ENCODE measurements at regions not wholly inside any gene's neighbourhood (a gene's known extent, or its start where the extent isn't known, plus 50 kb on each side); places are given as distances from the start of the nearest gene placed in this dataset.

DNA sequence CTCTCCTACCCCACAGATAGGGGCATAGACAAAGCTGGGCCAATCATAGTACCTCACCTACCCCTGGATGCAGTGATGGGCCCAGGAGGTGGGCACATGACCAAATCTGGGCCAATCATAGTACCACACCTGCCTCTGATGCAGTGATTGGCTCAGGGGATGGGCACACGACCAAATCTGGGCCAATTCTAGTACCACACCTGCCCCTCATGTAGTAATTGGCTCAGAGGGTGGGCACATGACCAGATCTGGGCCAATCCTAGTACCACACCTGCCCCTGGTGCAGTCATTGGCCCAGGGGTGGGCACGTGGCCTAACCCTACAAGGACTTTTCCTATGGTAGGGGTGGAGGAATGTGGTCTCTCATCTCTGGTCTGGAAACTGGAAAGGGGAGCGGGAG, 56.9 kb upstream of the MEF2A start:
- DNase-seq (ENCODE audit: low read depth in 2 of 2), result no peak

DNA sequence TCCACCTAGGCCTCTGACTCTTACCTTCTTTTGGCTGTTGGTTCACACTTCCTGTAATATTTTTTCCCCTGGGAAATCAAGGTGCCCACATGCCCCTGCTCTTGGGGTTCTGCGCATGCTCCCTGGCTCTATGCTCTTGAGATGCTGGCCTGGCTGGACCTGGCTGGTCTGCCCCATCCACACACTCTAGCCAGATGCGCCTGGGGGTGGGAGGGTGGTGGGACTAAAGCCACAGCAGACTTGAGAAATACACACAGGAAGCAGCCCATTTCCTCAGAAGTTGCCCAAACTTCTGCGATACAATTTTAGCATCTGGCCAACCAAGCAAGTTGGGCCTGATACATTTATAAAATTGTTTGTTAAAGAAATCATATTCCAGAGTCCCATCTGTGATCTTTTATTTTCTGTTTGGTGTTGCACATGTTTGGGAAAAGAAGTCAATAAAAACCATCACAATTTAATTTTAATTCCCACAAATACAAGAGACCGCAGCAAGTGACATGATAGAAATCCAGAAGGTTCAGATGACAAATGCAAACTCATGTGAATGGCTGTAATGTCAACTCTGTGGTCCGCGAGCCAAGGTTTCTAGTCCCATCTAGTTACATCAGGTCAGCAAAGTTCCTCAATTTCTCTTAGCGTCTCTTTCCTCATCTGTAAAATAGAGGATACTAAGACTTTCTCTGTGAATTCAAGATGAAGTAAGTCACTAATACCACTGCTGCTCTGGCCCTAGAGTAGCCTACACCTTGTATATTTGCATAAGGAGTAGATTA, 55.9 kb upstream of the MEF2A start:
- no peak for DNase-seq (ENCODE audit: low read depth in 2 of 2)

DNA sequence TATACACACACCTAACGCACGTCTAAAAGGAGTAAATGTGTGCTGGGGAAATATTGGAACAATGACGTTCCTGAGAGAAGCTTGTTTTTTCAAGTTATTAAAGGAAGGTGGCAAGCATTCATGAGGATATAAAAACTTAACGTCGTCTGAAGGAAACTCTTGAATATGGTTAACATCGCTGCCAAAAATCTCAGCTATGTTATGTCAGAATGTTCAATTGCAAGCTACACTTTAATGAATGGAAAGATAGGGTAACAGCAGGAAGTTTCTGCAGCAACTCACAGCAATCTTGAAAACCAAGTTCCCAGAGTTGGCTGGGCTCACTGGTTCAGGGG, 54.3 kb upstream of the MEF2A start:
- no peak for DNase-seq (ENCODE audit: low read depth in 2 of 2)

DNA sequence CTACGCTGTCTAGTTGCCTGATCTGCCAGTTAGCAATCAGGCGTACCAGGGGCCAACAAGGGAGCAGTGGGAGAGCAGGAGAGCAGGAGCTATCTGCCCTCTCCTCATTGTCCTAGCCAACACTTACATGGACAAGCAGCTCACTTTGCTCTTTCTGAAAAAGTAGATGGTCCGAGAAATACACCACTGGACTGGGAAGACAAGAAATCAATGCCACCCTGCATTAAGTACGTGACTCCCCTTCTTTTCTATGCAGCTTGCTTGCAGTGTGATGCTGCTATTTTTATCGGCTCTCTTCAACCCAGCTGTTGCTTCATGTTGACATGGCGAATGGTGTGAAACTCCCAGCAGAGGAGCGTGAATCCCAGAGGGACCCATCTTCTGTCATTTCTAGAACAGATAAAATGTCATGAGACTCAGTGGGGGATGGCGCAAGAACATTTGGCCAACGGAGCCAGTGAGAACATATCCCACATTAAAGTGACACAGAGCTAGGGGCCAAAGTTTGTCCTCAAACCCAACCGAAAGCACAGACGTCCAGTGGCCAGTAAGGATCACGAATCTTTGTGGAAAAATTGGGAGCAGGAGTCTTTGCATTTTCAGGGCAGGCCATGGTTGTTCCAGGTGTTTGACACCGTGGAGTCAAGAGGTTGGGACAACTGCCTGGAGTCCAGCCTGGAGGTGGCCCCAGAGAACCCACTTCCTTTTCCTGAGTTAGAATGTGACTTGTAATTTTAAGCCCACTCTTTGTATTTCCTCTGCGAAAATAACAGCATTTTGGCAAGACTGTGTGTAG, 53.7 kb upstream of the MEF2A start:
- no peak for DNase-seq (ENCODE audit: low read depth in 2 of 2)

DNA sequence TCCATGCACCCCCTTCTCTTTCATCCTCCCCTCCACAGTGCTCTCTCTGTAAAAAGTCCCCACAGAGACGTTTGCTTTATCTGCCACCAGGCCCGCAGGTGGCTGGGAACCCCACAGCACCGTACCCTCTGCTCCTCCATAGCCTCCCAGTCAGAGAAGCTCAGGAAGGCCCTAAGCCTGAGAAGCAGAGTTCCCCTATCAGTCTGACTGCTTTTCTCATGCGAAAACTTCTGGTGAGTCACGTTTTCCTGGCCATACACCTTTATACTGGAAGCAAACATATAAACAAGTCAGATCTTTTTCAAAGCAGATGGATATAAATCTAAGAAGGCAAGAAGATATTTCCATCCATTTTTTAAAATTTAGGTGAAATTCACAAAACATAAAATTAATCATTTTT, 51.5 kb upstream of the MEF2A start:
- DNase-seq (ENCODE audit: low read depth in 2 of 2), result no peak

Data from stimulated activated CD8-positive, alpha-beta memory T cell treated with anti-CD3 and anti-CD28 coated beads, Interleukin-15, amount 100 ng/mL, for 4 hours (primary cell).